ENCODE measurements at regions not wholly inside any gene's neighbourhood (a gene's known extent, or its start where the extent isn't known, plus 50 kb on each side); places are given as distances from the start of the nearest gene placed in this dataset.
"Not testable (repeated sequence)": the region's sequence is repeated elsewhere in the genome, so short reads cannot be mapped to it uniquely, and the experiment has no call there.

DNA sequence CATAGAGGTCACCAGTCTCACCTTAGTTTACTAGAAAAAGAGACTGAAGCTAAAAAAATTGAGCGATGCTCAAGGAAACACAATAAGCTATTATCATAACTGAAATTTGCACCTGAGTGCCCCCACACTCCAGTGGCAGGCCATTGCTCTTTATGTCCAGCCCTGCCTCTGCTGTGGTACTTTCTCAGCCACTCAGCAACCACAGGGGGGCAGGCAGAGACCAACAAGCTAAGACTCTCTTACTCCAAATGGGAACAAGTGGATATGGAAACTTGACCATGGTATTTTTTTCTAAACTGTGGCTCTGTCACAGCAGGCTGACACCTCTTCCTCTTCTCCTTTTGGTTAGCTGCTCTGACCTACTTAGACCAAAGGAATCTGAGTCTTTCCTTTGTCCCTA lies 1713.4 kb downstream of the KHDRBS2 start:
- TF ChIP-seq EP300 (IDR thresholded peaks at IDR 0.05; ENCODE audit: borderline replicate concordance in 1 of 2, low read depth in 2 of 2, low read length in 2 of 2); BACH1 (IDR thresholded peaks at IDR 0.05; ENCODE audit: low read length); GABPA (IDR thresholded peaks at IDR 0.05; ENCODE audit: borderline replicate concordance, insufficient read depth, low read length); SP1 (IDR thresholded peaks at IDR 0.05; ENCODE audit: low read depth, low read length); POLR2A (IDR thresholded peaks at IDR 0.05; ENCODE audit: control extremely low read depth in 1 of 2, low read depth in 2 of 2, low read length in 2 of 2); PHF8 (conservative IDR thresholded peaks at IDR 0.05; ENCODE audit: low read depth, low read length); RFX5 (IDR thresholded peaks at IDR 0.05; ENCODE audit: borderline replicate concordance, low read depth, low read length); JUND (IDR thresholded peaks at IDR 0.05; ENCODE audit: low read length): not testable (repeated sequence)
- TF ChIP-seq, protein P1, sequence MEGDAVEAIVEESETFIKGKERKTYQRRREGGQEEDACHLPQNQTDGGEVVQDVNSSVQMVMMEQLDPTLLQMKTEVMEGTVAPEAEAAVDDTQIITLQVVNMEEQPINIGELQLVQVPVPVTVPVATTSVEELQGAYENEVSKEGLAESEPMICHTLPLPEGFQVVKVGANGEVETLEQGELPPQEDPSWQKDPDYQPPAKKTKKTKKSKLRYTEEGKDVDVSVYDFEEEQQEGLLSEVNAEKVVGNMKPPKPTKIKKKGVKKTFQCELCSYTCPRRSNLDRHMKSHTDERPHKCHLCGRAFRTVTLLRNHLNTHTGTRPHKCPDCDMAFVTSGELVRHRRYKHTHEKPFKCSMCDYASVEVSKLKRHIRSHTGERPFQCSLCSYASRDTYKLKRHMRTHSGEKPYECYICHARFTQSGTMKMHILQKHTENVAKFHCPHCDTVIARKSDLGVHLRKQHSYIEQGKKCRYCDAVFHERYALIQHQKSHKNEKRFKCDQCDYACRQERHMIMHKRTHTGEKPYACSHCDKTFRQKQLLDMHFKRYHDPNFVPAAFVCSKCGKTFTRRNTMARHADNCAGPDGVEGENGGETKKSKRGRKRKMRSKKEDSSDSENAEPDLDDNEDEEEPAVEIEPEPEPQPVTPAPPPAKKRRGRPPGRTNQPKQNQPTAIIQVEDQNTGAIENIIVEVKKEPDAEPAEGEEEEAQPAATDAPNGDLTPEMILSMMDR (IDR thresholded peaks at IDR 0.05; ENCODE audit: control extremely low read depth in 1 of 3, insufficient read depth in 1 of 3, low read depth in 1 of 3, low read length in 3 of 3), result peak in 2 of 3 experiments; percentile 28 to 43; a peak in 2 of 4 replicates

All from H1 (cell line).